ENCODE measurements at regions not wholly inside any gene's neighbourhood (a gene's known extent, or its start where the extent isn't known, plus 50 kb on each side); places are given as distances from the start of the nearest gene placed in this dataset.

- TF ChIP-seq ZBTB10 (tag by site-specific recombination; IDR thresholded peaks at IDR 0.05) (no peak), OSR2 (tag by site-specific recombination; IDR thresholded peaks at IDR 0.05) (no peak), RBAK (tag by site-specific recombination; IDR thresholded peaks at IDR 0.05) (no peak), ZNF707 (tag by site-specific recombination; IDR thresholded peaks at IDR 0.05) (no peak), ZNF621 (tag by site-specific recombination; IDR thresholded peaks at IDR 0.05) (no peak), ZNF341 (tag by site-specific recombination; IDR thresholded peaks at IDR 0.05; ENCODE audit: low read depth) (no peak), ZNF433 (tag by site-specific recombination; IDR thresholded peaks at IDR 0.05; ENCODE audit: low read depth) (no peak)
These were observed 1649.1 kb downstream of the LRRC4C start (continued) for GRCh38 chr11:39810358-39810757.

GRCh38 chr11:39809833-39810232 lies 1649.6 kb downstream of the LRRC4C start:
- Histone ChIP-seq H3K9me3 (ENCODE audit: control insufficient read depth, insufficient read depth, low read depth, low read length) (no peaks in the 10 kb centered on the region), H3K36me3 (ENCODE audit: control insufficient read depth in 2 of 2, insufficient read depth in 1 of 2, low read length in 2 of 2) (no peaks in the 10 kb centered on the region), H3K4me1 (ENCODE audit: control insufficient read depth, insufficient read depth, low read length) (no peaks in the 10 kb centered on the region), H3K4me3 (ENCODE audit: low read depth, low read length) (no peak overlapping the region), H3K27ac (ENCODE audit: extremely low read depth, low read depth, low read length) (no peak overlapping the region)
- POLR2A ChIA-PET: no interaction called here
- TF ChIP-seq ZNF148 (tag by site-specific recombination; IDR thresholded peaks at IDR 0.05; ENCODE audit: borderline replicate concordance) (no peak), ZNF223 (tag by site-specific recombination; IDR thresholded peaks at IDR 0.05) (no peak), ZNF24 (tag by site-specific recombination; IDR thresholded peaks at IDR 0.05) (no peak), ZNF239 (tag by site-specific recombination; IDR thresholded peaks at IDR 0.05) (no peak), ZNF211 (tag by site-specific recombination; IDR thresholded peaks at IDR 0.05; ENCODE audit: low read depth) (no peak), REPIN1 (tag by site-specific recombination; IDR thresholded peaks at IDR 0.05; ENCODE audit: low read depth) (no peak), ZNF426 (tag by site-specific recombination; IDR thresholded peaks at IDR 0.05) (no peak), ZNF274 (IDR thresholded peaks at IDR 0.05; ENCODE audit: low read length) (no peak), ZNF274 (tag by site-specific recombination; IDR thresholded peaks at IDR 0.05; ENCODE audit: borderline replicate concordance) (no peak), ZNF138 (tag by site-specific recombination; IDR thresholded peaks at IDR 0.05; ENCODE audit: borderline replicate concordance) (no peak), ZNF629 (tag by site-specific recombination; IDR thresholded peaks at IDR 0.05) (no peak), ZNF366 (tag by site-specific recombination; conservative IDR thresholded peaks at IDR 0.05) (no peak), ZNF121 (tag by site-specific recombination; IDR thresholded peaks at IDR 0.05) (no peak), CTCF (tag by site-specific recombination; IDR thresholded peaks at IDR 0.05) (no peak), ZNF692 (tag by site-specific recombination; IDR thresholded peaks at IDR 0.05) (no peak), ZNF670 (tag by site-specific recombination; IDR thresholded peaks at IDR 0.05; ENCODE audit: low read depth) (no peak), ZSCAN18 (tag by site-specific recombination; IDR thresholded peaks at IDR 0.05) (no peak), ZBTB10 (tag by site-specific recombination; IDR thresholded peaks at IDR 0.05) (no peak), ZSCAN16 (tag by site-specific recombination; IDR thresholded peaks at IDR 0.05) (no peak)
- CTCF ChIA-PET: no interaction called here

All from HEK293 (cell line).